GM12865 (cell line): ENCODE measurements at regions not wholly inside any gene's neighbourhood (a gene's known extent, or its start where the extent isn't known, plus 50 kb on each side); places are given as distances from the start of the nearest gene placed in this dataset.

ENCODE experiments used
- DNase-seq: peaks from one replicate; pipeline ENCODE4 v3.0.0; 2010; ENCODE audit warnings: low read depth
- H3K4me3 ChIP-seq: 2 replicates; pipeline ENCODE4 v1.5.1; 2011; ENCODE audit warnings: mild to moderate bottlenecking, low read depth, low read length, control low read depth
- TF ChIP-seq, protein P1 (sequence below): IDR thresholded peaks from 2 replicates; pipeline ENCODE4 v1.5.1; 2011; ENCODE audit warnings: low read length, control low read depth, low read depth, inconsistent platforms; ENCODE audit not compliant: insufficient read depth; ENCODE audit errors: missing control alignments

DNA sequence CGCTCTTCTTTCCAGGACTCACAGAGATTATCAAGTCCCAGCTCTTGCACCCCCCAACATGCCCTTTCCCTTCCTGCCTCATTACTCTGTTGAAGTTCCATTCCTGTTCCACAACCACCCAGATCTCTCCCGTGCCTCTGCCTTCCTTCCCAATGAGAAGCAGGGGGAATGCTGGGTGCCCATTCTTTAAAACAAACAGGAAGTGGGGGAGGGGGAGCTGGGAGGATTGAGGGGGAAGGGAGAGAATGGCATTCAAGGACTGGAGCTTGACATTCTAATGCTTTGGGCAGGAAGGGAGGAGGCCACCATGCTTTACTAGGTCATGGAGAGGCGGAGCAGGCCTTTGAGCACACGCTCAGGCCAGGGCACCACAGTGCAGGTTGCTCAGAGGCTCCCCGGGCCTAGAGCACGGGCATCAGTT lies 150.3 kb upstream of the IRF2BP2 start:
- DNase-seq = no peak
- H3K4me3 ChIP-seq = no peak overlapping the region
- TF ChIP-seq, protein P1, sequence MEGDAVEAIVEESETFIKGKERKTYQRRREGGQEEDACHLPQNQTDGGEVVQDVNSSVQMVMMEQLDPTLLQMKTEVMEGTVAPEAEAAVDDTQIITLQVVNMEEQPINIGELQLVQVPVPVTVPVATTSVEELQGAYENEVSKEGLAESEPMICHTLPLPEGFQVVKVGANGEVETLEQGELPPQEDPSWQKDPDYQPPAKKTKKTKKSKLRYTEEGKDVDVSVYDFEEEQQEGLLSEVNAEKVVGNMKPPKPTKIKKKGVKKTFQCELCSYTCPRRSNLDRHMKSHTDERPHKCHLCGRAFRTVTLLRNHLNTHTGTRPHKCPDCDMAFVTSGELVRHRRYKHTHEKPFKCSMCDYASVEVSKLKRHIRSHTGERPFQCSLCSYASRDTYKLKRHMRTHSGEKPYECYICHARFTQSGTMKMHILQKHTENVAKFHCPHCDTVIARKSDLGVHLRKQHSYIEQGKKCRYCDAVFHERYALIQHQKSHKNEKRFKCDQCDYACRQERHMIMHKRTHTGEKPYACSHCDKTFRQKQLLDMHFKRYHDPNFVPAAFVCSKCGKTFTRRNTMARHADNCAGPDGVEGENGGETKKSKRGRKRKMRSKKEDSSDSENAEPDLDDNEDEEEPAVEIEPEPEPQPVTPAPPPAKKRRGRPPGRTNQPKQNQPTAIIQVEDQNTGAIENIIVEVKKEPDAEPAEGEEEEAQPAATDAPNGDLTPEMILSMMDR = no peak

DNA sequence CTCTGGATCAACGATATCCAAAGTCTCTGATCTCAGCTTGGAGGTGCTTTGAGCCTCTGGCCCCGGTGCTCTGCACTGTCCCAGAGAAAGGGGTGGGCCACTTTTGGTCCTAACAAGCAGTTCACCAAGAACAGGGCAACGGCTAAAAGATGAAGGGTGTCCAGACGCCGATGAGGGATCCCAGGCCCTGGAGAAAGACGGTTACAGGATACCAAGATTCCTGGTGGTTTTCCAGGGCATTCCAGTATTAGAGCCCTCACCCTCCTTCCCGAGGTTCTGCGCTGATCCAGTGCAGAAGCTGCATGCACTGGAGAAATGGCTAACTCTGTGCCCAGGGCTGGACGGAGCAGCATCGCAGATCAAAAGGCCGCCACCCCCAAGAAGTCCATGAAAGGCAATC lies 149.9 kb upstream of the IRF2BP2 start:
- TF ChIP-seq, protein P1 = no peak
- no peak for DNase-seq

DNA sequence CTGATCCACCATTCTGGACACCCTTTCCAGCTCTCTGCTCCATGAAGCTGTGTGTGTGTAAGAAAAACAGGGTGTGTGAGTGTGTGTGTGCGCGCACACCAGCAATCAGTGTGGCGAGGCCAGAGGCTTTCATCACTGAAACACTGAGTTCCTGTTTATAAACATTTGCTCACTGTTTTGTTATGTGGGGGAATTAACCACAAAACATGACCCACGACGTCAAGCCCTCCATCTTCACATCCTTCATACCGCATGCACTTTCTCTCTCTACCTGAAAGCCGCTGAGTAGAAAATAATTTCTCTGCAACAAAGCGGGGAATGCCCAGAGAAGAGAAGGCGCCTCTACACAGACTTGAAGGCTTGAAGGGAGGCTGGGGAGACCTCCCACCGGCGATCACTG lies 148.9 kb upstream of the IRF2BP2 start:
- TF ChIP-seq, protein P1 = no peak
- H3K4me3 ChIP-seq = no peak overlapping the region
- DNase-seq = no peak

More for the DNA sequence above, 149.9 kb upstream of the IRF2BP2 start:
- no peak overlapping the region for H3K4me3 ChIP-seq

DNA sequence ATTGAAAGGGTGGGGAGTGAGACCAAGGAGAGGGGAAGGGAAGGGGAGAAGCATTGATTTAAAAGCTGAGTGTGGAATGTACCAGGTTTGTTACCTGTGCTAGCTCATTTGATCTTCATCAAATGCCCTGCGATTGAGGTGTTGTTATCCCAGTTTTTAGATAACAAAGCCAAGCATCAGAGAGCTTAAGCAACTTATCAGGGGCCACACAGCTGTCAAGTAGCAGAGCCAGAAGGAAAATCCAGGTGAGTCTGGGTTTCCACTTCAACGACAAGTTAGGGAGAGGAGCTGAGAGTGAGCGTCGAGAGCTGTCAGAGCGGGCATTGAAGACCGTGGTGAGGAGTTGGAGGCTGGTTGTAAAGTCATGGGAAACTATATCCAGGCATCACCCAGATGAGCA lies 146.9 kb upstream of the IRF2BP2 start:
- DNase-seq = no peak
- TF ChIP-seq, protein P1 = no peak
- no peak overlapping the region for H3K4me3 ChIP-seq

DNA sequence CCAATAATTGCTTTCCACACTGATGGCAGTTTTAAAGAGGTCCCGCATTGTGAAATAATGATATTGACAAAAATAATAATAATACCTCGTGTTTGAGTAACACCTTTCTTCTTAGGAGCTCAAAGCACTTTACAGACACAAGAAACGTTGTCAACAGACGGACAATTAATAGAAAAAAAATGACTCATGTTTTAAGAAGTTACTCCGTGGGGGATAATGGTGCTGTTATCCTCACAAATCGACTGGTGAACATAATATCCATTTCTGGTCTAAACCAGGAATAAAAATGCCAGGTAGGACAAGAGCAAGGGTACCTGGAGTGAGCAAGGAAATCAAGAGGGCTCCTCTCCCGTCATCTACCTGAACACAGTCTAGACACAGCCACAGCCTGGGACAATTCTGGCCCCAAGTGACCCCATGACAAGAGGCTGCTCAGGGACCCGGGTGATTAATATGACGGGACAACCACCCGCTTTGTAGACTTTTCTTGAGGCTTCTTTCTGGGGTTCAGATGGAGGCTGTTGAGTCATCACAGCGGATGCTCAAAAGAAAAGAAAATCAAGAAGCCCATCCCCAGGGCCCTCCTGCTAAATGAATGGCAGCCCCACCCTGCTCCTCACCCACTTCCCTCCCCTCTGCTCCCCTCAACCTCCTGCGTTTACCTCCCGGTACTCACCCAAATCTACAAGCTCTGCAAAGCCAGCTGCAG lies 146.2 kb upstream of the IRF2BP2 start:
- no peak overlapping the region for H3K4me3 ChIP-seq
- TF ChIP-seq, protein P1 = no peak
- no peak for DNase-seq

DNA sequence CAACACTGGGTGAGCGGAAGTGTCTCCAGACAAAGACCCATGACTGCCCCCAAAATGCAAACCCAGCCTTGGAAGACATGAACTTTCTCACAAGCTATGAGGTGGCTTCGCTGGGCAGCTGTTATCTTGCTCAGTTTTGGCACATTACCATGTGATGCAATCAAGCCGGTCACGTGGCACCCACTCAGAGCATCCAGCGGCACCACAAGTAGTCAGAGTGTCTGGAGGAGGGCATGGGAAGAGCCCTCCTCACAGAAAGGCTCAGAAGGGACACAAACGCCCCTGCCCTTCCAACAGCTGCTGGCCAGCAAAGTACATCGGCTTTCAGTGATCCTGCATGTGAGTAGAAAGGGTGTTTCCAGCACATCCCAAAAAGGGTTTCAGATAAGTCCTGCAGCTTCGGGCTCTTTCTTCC lies 145.5 kb upstream of the IRF2BP2 start:
- TF ChIP-seq, protein P1 = no peak
- no peak overlapping the region for H3K4me3 ChIP-seq
- no peak for DNase-seq

DNA sequence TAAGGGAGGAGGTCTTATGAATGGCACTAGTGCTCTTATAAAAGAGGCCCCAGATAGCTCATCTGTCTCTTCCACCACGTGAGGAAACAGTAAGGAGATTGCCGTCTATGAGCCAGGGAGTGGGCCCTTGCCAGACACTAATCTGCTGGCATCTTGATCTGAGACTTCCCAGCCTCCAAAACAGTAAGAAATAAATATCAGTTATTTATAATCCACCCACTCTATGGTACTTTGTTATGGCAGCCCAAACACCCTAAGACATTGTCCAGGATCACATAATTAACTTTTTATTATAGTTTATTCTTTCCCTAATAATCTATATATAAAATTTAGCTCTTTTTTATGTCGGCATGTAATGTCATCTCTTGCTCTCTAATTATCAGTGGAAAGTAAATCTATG lies 144.0 kb upstream of the IRF2BP2 start:
- DNase-seq = no peak
- H3K4me3 ChIP-seq = no peak overlapping the region
- TF ChIP-seq, protein P1 = no peak
